ENCODE measurements at regions not wholly inside any gene's neighbourhood (a gene's known extent, or its start where the extent isn't known, plus 50 kb on each side); places are given as distances from the start of the nearest gene placed in this dataset.

- TF ChIP-seq MAX (CRISPR knock-in tag; IDR thresholded peaks at IDR 0.05) = no peak
- no peak for TF ChIP-seq ZNF184 (CRISPR knock-in tag; IDR thresholded peaks at IDR 0.05)
- no peak for TF ChIP-seq ZNF318 (IDR thresholded peaks at IDR 0.05; ENCODE audit: borderline replicate concordance in 1 of 2, low read depth in 1 of 2)
- TF ChIP-seq MLLT1 (IDR thresholded peaks at IDR 0.05) = no peak
- no peak for TF ChIP-seq ZNF584 (CRISPR knock-in tag; IDR thresholded peaks at IDR 0.05; ENCODE audit: low read depth)
- no peak for TF ChIP-seq ZC3H4 (CRISPR knock-in tag; IDR thresholded peaks at IDR 0.05; ENCODE audit: borderline replicate concordance)
- TF ChIP-seq MYC (IDR thresholded peaks at IDR 0.05; ENCODE audit: low read depth, low read length) = no peak
- no peak for TF ChIP-seq MYC (CRISPR knock-in tag; IDR thresholded peaks at IDR 0.05; ENCODE audit: borderline replicate concordance, low read depth)
These were observed 498.7 kb downstream of the TLE1 start (continued) for GRCh38 chr9:81190659-81191058.
